ENCODE measurements at regions not wholly inside any gene's neighbourhood (a gene's known extent, or its start where the extent isn't known, plus 50 kb on each side); places are given as distances from the start of the nearest gene placed in this dataset.

- TF ChIP-seq CTCF (IDR thresholded peaks at IDR 0.05; ENCODE audit: insufficient read depth, low read length), result no peak
- no peak for TF ChIP-seq POLR2AphosphoS5 (IDR thresholded peaks at IDR 0.05; ENCODE audit: low read depth)
- TF ChIP-seq SPI1 (IDR thresholded peaks at IDR 0.05; ENCODE audit: borderline replicate concordance, low read depth), result no peak
These were observed 60.0 kb upstream of the VIPR2 start for GRCh38 chr7:159204664-159205063.

Measured in HL-60 (cell line).